ENCODE measurements at regions not wholly inside any gene's neighbourhood (a gene's known extent, or its start where the extent isn't known, plus 50 kb on each side); places are given as distances from the start of the nearest gene placed in this dataset.
"Not testable (repeated sequence)": the region's sequence is repeated elsewhere in the genome, so short reads cannot be mapped to it uniquely, and the experiment has no call there.

- Mint-ChIP-seq H3K36me3 (ENCODE audit: insufficient read depth) (no peaks in the 10 kb centered on the region), H3K4me3 (ENCODE audit: low read depth) (no peak overlapping the region), H3K4me1 (ENCODE audit: low read depth) (no peaks in the 10 kb centered on the region), H3K9me3 (ENCODE audit: low read depth) (peaks cover 5% of the 10 kb centered on the region), H3K27me3 (no peaks in the 10 kb centered on the region), H3K27ac (no peak overlapping the region)
- DNase-seq (ENCODE audit: low spot score, unreplicated experiment) = no peak
- TF ChIP-seq CTCF (IDR thresholded peaks at IDR 0.05; ENCODE audit: unreplicated experiment) = no peak
These were observed 84.0 kb upstream of the LSM14A start for GRCh38 chr19:34088292-34088691.

GRCh38 chr19:34089566-34089965, 82.7 kb upstream of the LSM14A start:
- H3K27me3 Mint-ChIP-seq = no peaks in the 10 kb centered on the region
- no peak for DNase-seq (ENCODE audit: low spot score, unreplicated experiment)
- H3K27ac Mint-ChIP-seq = no peak overlapping the region
- no peaks in the 10 kb centered on the region for H3K4me1 Mint-ChIP-seq (ENCODE audit: low read depth)
- no peaks in the 10 kb centered on the region for H3K36me3 Mint-ChIP-seq (ENCODE audit: insufficient read depth)
- no peak for TF ChIP-seq CTCF (IDR thresholded peaks at IDR 0.05; ENCODE audit: unreplicated experiment)
- H3K4me3 Mint-ChIP-seq (ENCODE audit: low read depth) = no peak overlapping the region
- peaks cover 5% of the 10 kb centered on the region for H3K9me3 Mint-ChIP-seq (ENCODE audit: low read depth)

DNA sequence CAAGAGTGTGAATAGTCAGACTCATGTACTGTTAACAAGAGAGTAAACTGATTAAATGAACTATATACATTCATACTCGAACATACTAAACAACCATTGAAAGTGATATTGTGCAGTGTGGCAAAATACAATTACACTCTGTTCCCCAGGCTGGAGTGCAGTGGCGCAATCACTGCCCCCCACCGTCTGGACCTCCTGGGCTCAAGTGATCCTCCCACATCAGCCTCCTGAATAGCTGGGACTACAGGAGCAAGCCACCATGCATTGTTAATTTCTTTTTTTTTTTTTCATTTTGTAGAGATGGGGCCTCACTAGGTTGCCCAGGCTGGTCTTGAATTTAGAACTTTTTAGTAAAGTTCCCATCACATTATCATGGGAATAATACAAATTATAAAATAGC, 77.3 kb upstream of the LSM14A start:
- no peak overlapping the region for H3K27ac Mint-ChIP-seq
- H3K27me3 Mint-ChIP-seq = peaks cover 9% of the 10 kb centered on the region
- no peak for TF ChIP-seq CTCF (IDR thresholded peaks at IDR 0.05; ENCODE audit: unreplicated experiment)
- no peaks in the 10 kb centered on the region for H3K4me1 Mint-ChIP-seq (ENCODE audit: low read depth)
- no peak for DNase-seq (ENCODE audit: low spot score, unreplicated experiment)
- H3K9me3 Mint-ChIP-seq (ENCODE audit: low read depth) = no peaks in the 10 kb centered on the region
- no peak overlapping the region for H3K4me3 Mint-ChIP-seq (ENCODE audit: low read depth)
- no peaks in the 10 kb centered on the region for H3K36me3 Mint-ChIP-seq (ENCODE audit: insufficient read depth)

- not testable (repeated sequence) for H3K36me3 Mint-ChIP-seq (ENCODE audit: insufficient read depth); H3K27ac Mint-ChIP-seq; H3K4me1 Mint-ChIP-seq (ENCODE audit: low read depth); DNase-seq (ENCODE audit: low spot score, unreplicated experiment); H3K4me3 Mint-ChIP-seq (ENCODE audit: low read depth); H3K9me3 Mint-ChIP-seq (ENCODE audit: low read depth)
- peaks cover 14% of the 10 kb centered on the region for H3K27me3 Mint-ChIP-seq
These were observed 76.9 kb upstream of the LSM14A start for GRCh38 chr19:34095411-34095810.

- Mint-ChIP-seq H3K27ac (no peak overlapping the region), H3K4me3 (ENCODE audit: low read depth) (peak overlapping the region; percentile 42), H3K36me3 (ENCODE audit: insufficient read depth) (no peaks in the 10 kb centered on the region), H3K4me1 (ENCODE audit: low read depth) (no peaks in the 10 kb centered on the region), H3K9me3 (ENCODE audit: low read depth) (no peaks in the 10 kb centered on the region), H3K27me3 (peaks cover 14% of the 10 kb centered on the region)
- no peak for DNase-seq (ENCODE audit: low spot score, unreplicated experiment)
- TF ChIP-seq CTCF (IDR thresholded peaks at IDR 0.05; ENCODE audit: unreplicated experiment) = peak; percentile 80
These were observed 76.0 kb upstream of the LSM14A start for GRCh38 chr19:34096020-34096915.

DNA sequence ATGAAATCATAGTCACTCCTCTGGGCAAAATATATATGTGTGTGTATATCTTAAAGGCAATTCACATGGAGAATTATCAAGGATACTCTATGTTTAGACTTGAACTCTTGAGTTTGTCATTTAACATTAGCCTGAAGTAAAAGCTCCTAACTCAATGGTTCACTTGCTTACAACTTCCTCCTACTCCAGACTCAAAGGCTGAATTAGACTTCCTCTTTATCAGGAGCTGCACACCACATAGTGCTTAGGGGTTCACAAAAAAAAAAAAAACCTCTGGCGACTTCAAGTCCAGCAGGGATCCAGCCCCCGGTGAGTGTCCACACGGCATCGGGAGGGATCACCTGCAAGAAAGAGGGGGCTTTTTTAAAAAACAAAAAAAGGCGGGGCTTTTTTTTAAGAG, 68.2 kb upstream of the LSM14A start:
- Mint-ChIP-seq H3K4me3 (ENCODE audit: low read depth) (no peak overlapping the region), H3K36me3 (ENCODE audit: insufficient read depth) (no peaks in the 10 kb centered on the region), H3K4me1 (ENCODE audit: low read depth) (peaks cover 5% of the 10 kb centered on the region), H3K27me3 (peaks cover 9% of the 10 kb centered on the region), H3K27ac (no peak overlapping the region), H3K9me3 (ENCODE audit: low read depth) (no peaks in the 10 kb centered on the region)
- no peak for DNase-seq (ENCODE audit: low spot score, unreplicated experiment)
- TF ChIP-seq CTCF (IDR thresholded peaks at IDR 0.05; ENCODE audit: unreplicated experiment) = no peak
